Sigmoid colon (tissue), 4 donors: ENCODE measurements at regions not wholly inside any gene's neighbourhood (a gene's known extent, or its start where the extent isn't known, plus 50 kb on each side); places are given as distances from the start of the nearest gene placed in this dataset.

Experiments
- POLR2AphosphoS5 ChIP-seq, 4 donors: sonication (generic); formaldehyde crosslinking; IDR thresholded peaks; one replicate each; pipeline ENCODE4 v1.6.1; 2017; ENCODE audit warnings: antibody characterized with exemption in 4 of 4
- TF ChIP-seq, protein P1 (sequence below), 4 experiments: fragments of 450-650 bp in 3 of 4; fragments of 200-600 bp in 1 of 4; IDR thresholded peaks; one replicate each; pipeline ENCODE4 v1.5.1; 2016 to 2019; ENCODE audit warnings: antibody characterized with exemption in 4 of 4, mild to moderate bottlenecking in 3 of 4, moderate library complexity in 2 of 4

DNA sequence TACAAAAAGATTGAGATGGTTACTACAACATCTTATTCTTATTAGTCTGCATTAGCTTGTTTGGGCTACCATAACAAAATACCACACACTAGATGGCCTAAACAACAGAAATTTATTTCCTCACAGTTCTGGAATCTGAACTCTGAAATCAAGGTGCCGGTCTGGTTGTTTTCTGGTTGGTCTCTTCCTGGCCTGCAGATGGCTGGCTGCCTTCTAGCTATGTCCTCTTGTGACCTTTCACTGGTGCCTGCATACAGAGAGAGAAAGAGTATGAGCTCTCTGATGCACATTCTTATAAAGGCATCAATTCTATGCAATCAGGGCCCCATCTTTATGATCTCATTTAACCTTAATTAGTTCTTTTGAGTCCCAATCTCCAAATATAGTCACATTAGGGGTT lies 696.5 kb downstream of the TDRD15 start:
- no peak for TF ChIP-seq POLR2AphosphoS5 (IDR thresholded peaks at IDR 0.05)
- TF ChIP-seq, protein P1, sequence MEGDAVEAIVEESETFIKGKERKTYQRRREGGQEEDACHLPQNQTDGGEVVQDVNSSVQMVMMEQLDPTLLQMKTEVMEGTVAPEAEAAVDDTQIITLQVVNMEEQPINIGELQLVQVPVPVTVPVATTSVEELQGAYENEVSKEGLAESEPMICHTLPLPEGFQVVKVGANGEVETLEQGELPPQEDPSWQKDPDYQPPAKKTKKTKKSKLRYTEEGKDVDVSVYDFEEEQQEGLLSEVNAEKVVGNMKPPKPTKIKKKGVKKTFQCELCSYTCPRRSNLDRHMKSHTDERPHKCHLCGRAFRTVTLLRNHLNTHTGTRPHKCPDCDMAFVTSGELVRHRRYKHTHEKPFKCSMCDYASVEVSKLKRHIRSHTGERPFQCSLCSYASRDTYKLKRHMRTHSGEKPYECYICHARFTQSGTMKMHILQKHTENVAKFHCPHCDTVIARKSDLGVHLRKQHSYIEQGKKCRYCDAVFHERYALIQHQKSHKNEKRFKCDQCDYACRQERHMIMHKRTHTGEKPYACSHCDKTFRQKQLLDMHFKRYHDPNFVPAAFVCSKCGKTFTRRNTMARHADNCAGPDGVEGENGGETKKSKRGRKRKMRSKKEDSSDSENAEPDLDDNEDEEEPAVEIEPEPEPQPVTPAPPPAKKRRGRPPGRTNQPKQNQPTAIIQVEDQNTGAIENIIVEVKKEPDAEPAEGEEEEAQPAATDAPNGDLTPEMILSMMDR (IDR thresholded peaks at IDR 0.05) = no peak
